ACHN (cell line): ENCODE measurements at regions not wholly inside any gene's neighbourhood (a gene's known extent, or its start where the extent isn't known, plus 50 kb on each side); places are given as distances from the start of the nearest gene placed in this dataset.

Experiments
- DNase-seq: peaks from one replicate; pipeline ENCODE4 v3.0.0-alpha.2; 2015
- in situ Hi-C: cut with HindIII; loops from 2 replicates; pipeline ENCODE4 v1.10.0; 2017; ENCODE audit warnings: low sequenced_read_pairs, low pct_ligation_motif_present, low pct_unique_long_range_greater_than_20kb

- in situ Hi-C loops = no loop called here
- no peak for DNase-seq
These were observed 50.8 kb upstream of the SGK1 start for GRCh38 chr6:134368670-134369069.
